Right lobe of liver (tissue), 4 donors: ENCODE measurements at regions not wholly inside any gene's neighbourhood (a gene's known extent, or its start where the extent isn't known, plus 50 kb on each side); places are given as distances from the start of the nearest gene placed in this dataset.

Source experiments
- CTCF ChIP-seq, 4 donors: fragments of 200-600 bp in 3 of 4; fragments of 450-650 bp in 1 of 4; IDR thresholded peaks; one replicate each; pipeline versions ENCODE4 v1.5.1 to v1.8.0; 2016 to 2022; ENCODE audit warnings: antibody characterized with exemption in 4 of 4, mild to moderate bottlenecking in 2 of 4
- POLR2A ChIP-seq: fragments of 450-650 bp; IDR thresholded peaks from one replicate; pipeline ENCODE4 v1.6.1; 2017; ENCODE audit warnings: antibody characterized with exemption, mild to moderate bottlenecking
- donor health status: DM: no; HTN: no; CAD: no.
- donor health status: DM: no; HTN: no; CAD: no.
- donor health status: DM: no; HTN: yes; CAD: no.

GRCh38 chr9:118686959-118687358, 682.3 kb downstream of the BRINP1 start:
- TF ChIP-seq CTCF (IDR thresholded peaks at IDR 0.05) (no peak), POLR2A (no peak)
